Bronchial epithelial cell (primary cell): ENCODE measurements at regions not wholly inside any gene's neighbourhood (a gene's known extent, or its start where the extent isn't known, plus 50 kb on each side); places are given as distances from the start of the nearest gene placed in this dataset.
"Not testable (repeated sequence)": the region's sequence is repeated elsewhere in the genome, so short reads cannot be mapped to it uniquely, and the experiment has no call there.

Experiments used
- DNase-seq: peaks from one replicate; pipeline ENCODE4 v3.0.0-alpha.2; 2010; ENCODE audit warnings: low read depth
- FAIRE-seq: peaks from 2 replicates; lab custom pipeline; 2011; peaks lifted over from hg19 to GRCh38; lab: Jason Lieb, UNC
- H3K27me3 ChIP-seq: 2 replicates; pipeline ENCODE4 v1.5.1; 2011; ENCODE audit warnings: low read length; ENCODE audit not compliant: control insufficient read depth, insufficient read depth
- H3K36me3 ChIP-seq: 2 replicates; pipeline ENCODE4 v1.5.1; 2011; ENCODE audit warnings: low read length; ENCODE audit not compliant: control insufficient read depth, insufficient read depth
- H3K4me3 ChIP-seq: 2 replicates; pipeline ENCODE4 v1.5.1; 2011; ENCODE audit warnings: mild to moderate bottlenecking, low read depth, low read length, control low read depth
- CTCF ChIP-seq: IDR thresholded peaks from 2 replicates; pipeline ENCODE4 v1.5.1; 2011; ENCODE audit warnings: mild to moderate bottlenecking, moderate library complexity, low read length, control low read depth, inconsistent platforms; ENCODE audit not compliant: insufficient read depth, severe bottlenecking

- H3K36me3 ChIP-seq = no peaks in the 10 kb centered on the region
- FAIRE-seq (no peak), DNase-seq (no peak)
- no peaks in the 10 kb centered on the region for H3K27me3 ChIP-seq
- TF ChIP-seq CTCF = no peak
- no peak overlapping the region for H3K4me3 ChIP-seq
Measured at GRCh38 chr11:98409069-98409468, 611.7 kb upstream of the CNTN5 start.

GRCh38 chr11:98411777-98412176 lies 609.0 kb upstream of the CNTN5 start:
- TF ChIP-seq CTCF = no peak

GRCh38 chr11:98417256-98417755 lies 603.4 kb upstream of the CNTN5 start:
- Histone ChIP-seq H3K27me3 (no peaks in the 10 kb centered on the region), H3K36me3 (no peaks in the 10 kb centered on the region), H3K4me3 (no peak overlapping the region)
- DNase-seq (no peak), FAIRE-seq (no peak)
- TF ChIP-seq CTCF = no peak

More at GRCh38 chr11:98411777-98412176, 609.0 kb upstream of the CNTN5 start:
- no peaks in the 10 kb centered on the region for H3K36me3 ChIP-seq
- H3K27me3 ChIP-seq = no peaks in the 10 kb centered on the region
- DNase-seq (no peak), FAIRE-seq (no peak)
- H3K4me3 ChIP-seq = no peak overlapping the region

GRCh38 chr11:98423933-98424332 lies 596.8 kb upstream of the CNTN5 start:
- DNase-seq (no peak), FAIRE-seq (no peak)
- no peak overlapping the region for H3K4me3 ChIP-seq
- no peaks in the 10 kb centered on the region for H3K36me3 ChIP-seq
- no peaks in the 10 kb centered on the region for H3K27me3 ChIP-seq
- TF ChIP-seq CTCF = no peak

- H3K27me3 ChIP-seq, H3K36me3 ChIP-seq, DNase-seq, H3K4me3 ChIP-seq, FAIRE-seq: not testable (repeated sequence)
Measured at GRCh38 chr11:98424773-98425172, 596.0 kb upstream of the CNTN5 start.

- H3K27me3 ChIP-seq = no peaks in the 10 kb centered on the region
- no peak overlapping the region for H3K4me3 ChIP-seq
- no peak for TF ChIP-seq CTCF
- FAIRE-seq (no peak), DNase-seq (no peak)
- no peaks in the 10 kb centered on the region for H3K36me3 ChIP-seq
Measured at GRCh38 chr11:98431463-98432359, 589.0 kb upstream of the CNTN5 start.
